ENCODE measurements at regions not wholly inside any gene's neighbourhood (a gene's known extent, or its start where the extent isn't known, plus 50 kb on each side); places are given as distances from the start of the nearest gene placed in this dataset.

- Histone ChIP-seq H3K27ac (no peak overlapping the region), H3K4me1 (no peaks in the 10 kb centered on the region), H3K4me3 (no peak overlapping the region), H3K9me3 (no peaks in the 10 kb centered on the region), H3K27me3 (no peaks in the 10 kb centered on the region), H3K36me3 (no peaks in the 10 kb centered on the region)
- WGBS, 2 donors, result 48 to 55% methylated on average over 9 of the region's 9 CpGs
- no peak for DNase-seq (ENCODE audit: low spot score in 2 of 2)
- TF ChIP-seq EP300 (IDR thresholded peaks at IDR 0.05), result no peak
- TF ChIP-seq CTCF (IDR thresholded peaks at IDR 0.05), result no peak
- TF ChIP-seq POLR2A (IDR thresholded peaks at IDR 0.05), result no peak
Measured at GRCh38 chr12:65667932-65668331, 156.4 kb upstream of the HMGA2 start.

- Histone ChIP-seq H3K4me1 (no peaks in the 10 kb centered on the region), H3K27me3 (no peaks in the 10 kb centered on the region), H3K27ac (no peak overlapping the region), H3K9me3 (no peaks in the 10 kb centered on the region), H3K36me3 (no peaks in the 10 kb centered on the region), H3K4me3 (no peak overlapping the region)
- DNase-seq (ENCODE audit: low spot score in 2 of 2), result no peak
- TF ChIP-seq CTCF (IDR thresholded peaks at IDR 0.05) (no peak), EP300 (IDR thresholded peaks at IDR 0.05) (no peak), POLR2A (IDR thresholded peaks at IDR 0.05) (no peak)
- 85 to 93% methylated on average over 5 of the region's 5 CpGs for WGBS, 2 donors
Measured at GRCh38 chr12:65668981-65669695, 155.1 kb upstream of the HMGA2 start.

GRCh38 chr12:65670775-65671174, 153.5 kb upstream of the HMGA2 start:
- H3K4me1 ChIP-seq, result no peaks in the 10 kb centered on the region
- H3K36me3 ChIP-seq, result no peaks in the 10 kb centered on the region
- no peak for TF ChIP-seq POLR2A (IDR thresholded peaks at IDR 0.05)
- no peak for TF ChIP-seq EP300 (IDR thresholded peaks at IDR 0.05)
- TF ChIP-seq CTCF (IDR thresholded peaks at IDR 0.05), result no peak
- no peak for DNase-seq (ENCODE audit: low spot score in 2 of 2)
- 84 to 86% methylated on average over 3 of the region's 3 CpGs for WGBS, 2 donors
- no peaks in the 10 kb centered on the region for H3K27me3 ChIP-seq
- no peak overlapping the region for H3K4me3 ChIP-seq
- H3K9me3 ChIP-seq, result no peaks in the 10 kb centered on the region
- H3K27ac ChIP-seq, result no peak overlapping the region

GRCh38 chr12:65672441-65672840, 151.8 kb upstream of the HMGA2 start:
- no peaks in the 10 kb centered on the region for H3K36me3 ChIP-seq
- H3K4me3 ChIP-seq, result no peak overlapping the region
- TF ChIP-seq EP300 (IDR thresholded peaks at IDR 0.05), result no peak
- TF ChIP-seq CTCF (IDR thresholded peaks at IDR 0.05), result no peak
- no peak for TF ChIP-seq POLR2A (IDR thresholded peaks at IDR 0.05)
- no peaks in the 10 kb centered on the region for H3K4me1 ChIP-seq
- 84 to 89% methylated on average over 4 of the region's 4 CpGs for WGBS, 2 donors
- no peaks in the 10 kb centered on the region for H3K9me3 ChIP-seq
- no peaks in the 10 kb centered on the region for H3K27me3 ChIP-seq
- no peak overlapping the region for H3K27ac ChIP-seq
- no peak for DNase-seq (ENCODE audit: low spot score in 2 of 2)

- no peaks in the 10 kb centered on the region for H3K4me1 ChIP-seq
- DNase-seq (ENCODE audit: low spot score in 2 of 2), result no peak
Measured at GRCh38 chr12:65673156-65673690, 151.1 kb upstream of the HMGA2 start.

More at GRCh38 chr12:65673156-65673690, 151.1 kb upstream of the HMGA2 start:
- H3K27ac ChIP-seq, result no peak overlapping the region
- no peaks in the 10 kb centered on the region for H3K27me3 ChIP-seq
- no peak overlapping the region for H3K4me3 ChIP-seq
- TF ChIP-seq CTCF (IDR thresholded peaks at IDR 0.05) (no peak), EP300 (IDR thresholded peaks at IDR 0.05) (no peak), POLR2A (IDR thresholded peaks at IDR 0.05) (no peak)
- no peaks in the 10 kb centered on the region for H3K9me3 ChIP-seq
- no peaks in the 10 kb centered on the region for H3K36me3 ChIP-seq
